Heart left ventricle (tissue), 16 donors: ENCODE measurements at regions not wholly inside any gene's neighbourhood (a gene's known extent, or its start where the extent isn't known, plus 50 kb on each side); places are given as distances from the start of the nearest gene placed in this dataset.

Experiments
- ATAC-seq, 4 donors: fragments of 200-7000 bp; cut with Tn5 transposase; one replicate each; pipeline ENCODE4 v1.9.1; 2020 to 2022; ENCODE audit warnings: moderate library complexity in 4 of 4, mild to moderate bottlenecking in 3 of 4, moderate number of reproducible peaks in 1 of 4
- DNase-seq, 5 donors: peaks; one replicate each; pipeline ENCODE4 v3.0.0-alpha.2; 2020
- H3K27ac ChIP-seq, 12 donors: fragments of 200-600 bp; sonication (generic) in 4 of 12; one replicate each; pipeline versions ENCODE4 v1.5.0 to v1.8.0; 2016 to 2022; ENCODE audit warnings: mild to moderate bottlenecking in 2 of 12
- H3K27me3 ChIP-seq, 9 donors: fragments of 200-600 bp; sonication (generic) in 2 of 9; one replicate each; pipeline versions ENCODE4 v1.5.1 to v1.8.0; 2016 to 2022; ENCODE audit warnings: mild to moderate bottlenecking in 3 of 9
- H3K36me3 ChIP-seq, 9 donors: fragments of 200-600 bp; sonication (generic) in 2 of 9; one replicate each; pipeline versions ENCODE4 v1.5.0 to v1.8.0; 2018 to 2022; ENCODE audit warnings: mild to moderate bottlenecking in 2 of 9
- H3K4me1 ChIP-seq, 12 donors: fragments of 200-600 bp; sonication (generic) in 4 of 12; one replicate each; pipeline versions ENCODE4 v1.5.0 to v1.8.0; 2016 to 2022; ENCODE audit warnings: mild to moderate bottlenecking in 3 of 12
- H3K4me3 ChIP-seq, 12 donors: fragments of 200-600 bp; sonication (generic) in 4 of 12; one replicate each; pipeline versions ENCODE4 v1.5.0 to v1.8.0; 2017 to 2022; ENCODE audit warnings: mild to moderate bottlenecking in 9 of 12, moderate library complexity in 4 of 12
- H3K9me3 ChIP-seq, 12 donors: fragments of 200-600 bp; sonication (generic) in 4 of 12; one replicate each; pipeline versions ENCODE4 v1.5.0 to v1.8.0; 2016 to 2022; ENCODE audit warnings: mild to moderate bottlenecking in 1 of 12
- CTCF ChIP-seq, 12 donors: fragments of 200-600 bp; sonication (generic) in 4 of 12; IDR thresholded peaks; one replicate each; pipeline versions ENCODE4 v1.5.0 to v1.8.0; 2018 to 2022; ENCODE audit warnings: antibody characterized with exemption in 12 of 12, mild to moderate bottlenecking in 5 of 12
- POLR2A ChIP-seq, 2 donors: fragments of 450-650 bp; IDR thresholded peaks; one replicate each; pipeline ENCODE4 v1.6.1; 2017; ENCODE audit warnings: antibody characterized with exemption in 2 of 2, mild to moderate bottlenecking in 2 of 2, moderate library complexity in 2 of 2
- WGBS, 4 donors: extraction: QIAGEN DNeasy Blood & Tissue Kit in 2 of 4; methylation state at CpG; one replicate each; pipeline versions ENCODE4 v1.1.5 to v1.1.7; 2013 to 2018; 5-methylcytosine and 5-hydroxymethylcytosine counted together
- intact Hi-C, 10 donors: fragments of 100-400 bp; cut with DNase I; formaldehyde crosslinking; loops; one replicate each; pipeline versions ENCODE4 v1.11.1 to v1.14.2; 2022
- donor health status: ischemic (EF 13 %, LVEDD 7.1; RV severe dilation, severe dysfunction).
- donor health status: healthy with polysubstance abuse.
- donor health status: DM: no; HTN: yes; CAD: no.
- donor health status: DM: no; HTN: no; CAD: no.
- donor health status: ischemic (EF 25% LVEDD 6.9; RV normal size, moderate dysfunction).
- donor health status: ischemic (EF 25% LVEDD 5.7; RV mildly dilated, moderate dysfunction).
- donor health status: healthy.
- donor health status: DM: yes; HTN: yes; CAD: no.
- donor health status: ischemic (EF 35%, LVEDD 5.7; RV mildly dilated, moderate dysfunction).
- donor health status: nonischemic (EF 11% LVEDD 7.7; RV severe dilation, severe dysfunction).
- donor health status: DM: yes; HTN: yes; CAD: no.
- donor health status: PGD.
- donor health status: ischemic (EF 29% LVEDD 5.4; RV normal size, mild dysfunction).
- donor health status: nonischemic (EF 23%, LVEDD 6.1; RV moderate dilation, normal function).

DNA sequence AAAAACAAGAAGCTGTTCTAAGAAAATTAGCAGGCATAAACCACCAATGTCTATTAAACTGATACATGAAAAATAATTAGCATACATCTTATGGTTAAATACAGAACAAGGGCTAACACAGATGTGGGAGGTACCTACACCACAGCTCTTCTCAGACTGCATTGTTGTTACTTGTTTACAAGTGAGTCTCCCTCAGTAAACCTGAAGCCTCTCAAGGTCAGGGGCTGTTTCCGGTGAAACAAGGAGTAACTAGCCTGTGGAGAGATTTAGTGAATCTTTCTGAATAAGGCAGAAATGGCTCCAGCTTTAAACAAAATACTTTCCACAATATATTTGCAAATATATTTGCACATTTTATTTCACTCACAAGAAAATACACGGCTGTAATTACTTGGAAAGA, 244.0 kb downstream of the FIGN start:
- Histone ChIP-seq H3K9me3 (peaks cover 0 to 4% (median 0%) of the 10 kb centered on the region in 12 donors), H3K27me3 (no peaks in the 10 kb centered on the region), H3K4me1 (peaks cover 0 to 8% (median 2%) of the 10 kb centered on the region in 12 donors), H3K4me3 (no peak overlapping the region), H3K36me3 (no peaks in the 10 kb centered on the region), H3K27ac (no peak overlapping the region)
- intact Hi-C loops: no loop called here
- DNase-seq: no peak
- TF ChIP-seq POLR2A (IDR thresholded peaks at IDR 0.05): no peak
- TF ChIP-seq CTCF (IDR thresholded peaks at IDR 0.05): no peak
- no peak for ATAC-seq
- WGBS, 4 donors: 71 to 84% (median 78%) methylated on average over 2 of the region's 2 CpGs

DNA sequence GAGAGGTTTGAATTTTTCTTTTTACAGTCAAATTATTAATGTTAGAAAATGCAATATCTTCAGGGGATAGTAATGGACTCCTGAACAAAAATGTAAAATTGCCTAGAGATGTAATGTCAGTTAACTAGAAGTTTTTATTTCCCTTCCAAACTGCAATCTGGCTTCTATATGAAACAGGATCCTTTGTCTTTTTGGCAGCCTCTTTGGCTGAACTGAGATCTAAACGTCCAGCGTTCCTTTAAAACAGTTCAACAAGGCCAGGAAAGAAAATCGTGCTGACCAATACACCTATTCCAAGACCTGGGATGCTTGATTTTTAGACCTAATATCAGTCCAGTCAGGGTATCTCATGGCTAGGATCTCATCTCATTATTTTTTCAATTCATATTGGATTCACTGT, 245.5 kb downstream of the FIGN start:
- no peaks in the 10 kb centered on the region for H3K27me3 ChIP-seq
- DNase-seq (no peak), ATAC-seq (no peak)
- no peaks in the 10 kb centered on the region for H3K36me3 ChIP-seq
- intact Hi-C loops: no loop called here
- peaks cover 0 to 8% (median 2%) of the 10 kb centered on the region in 12 donors for H3K4me1 ChIP-seq
- 26 to 35% (median 30%) methylated on average over 3 of the region's 3 CpGs for whole genome bisulfite sequencing, 4 donors
- no peak overlapping the region for H3K27ac ChIP-seq
- H3K4me3 ChIP-seq: no peak overlapping the region
- H3K9me3 ChIP-seq: no peaks in the 10 kb centered on the region
- TF ChIP-seq POLR2A (IDR thresholded peaks at IDR 0.05): no peak
- TF ChIP-seq CTCF (IDR thresholded peaks at IDR 0.05): no peak

- no peak overlapping the region for H3K27ac ChIP-seq
- peaks cover 0 to 5% (median 0%) of the 10 kb centered on the region in 12 donors for H3K9me3 ChIP-seq
- TF ChIP-seq CTCF (IDR thresholded peaks at IDR 0.05) (no peak), POLR2A (IDR thresholded peaks at IDR 0.05) (no peak)
- H3K4me1 ChIP-seq: peaks cover 0 to 3% (median 0%) of the 10 kb centered on the region in 12 donors
- H3K36me3 ChIP-seq: no peaks in the 10 kb centered on the region
- intact Hi-C loops: no loop called here
- no peak for DNase-seq
- no peak overlapping the region for H3K4me3 ChIP-seq
- ATAC-seq: no peak
- H3K27me3 ChIP-seq: no peaks in the 10 kb centered on the region
Observed at GRCh38 chr2:163481515-163481914, 254.3 kb downstream of the FIGN start.

DNA sequence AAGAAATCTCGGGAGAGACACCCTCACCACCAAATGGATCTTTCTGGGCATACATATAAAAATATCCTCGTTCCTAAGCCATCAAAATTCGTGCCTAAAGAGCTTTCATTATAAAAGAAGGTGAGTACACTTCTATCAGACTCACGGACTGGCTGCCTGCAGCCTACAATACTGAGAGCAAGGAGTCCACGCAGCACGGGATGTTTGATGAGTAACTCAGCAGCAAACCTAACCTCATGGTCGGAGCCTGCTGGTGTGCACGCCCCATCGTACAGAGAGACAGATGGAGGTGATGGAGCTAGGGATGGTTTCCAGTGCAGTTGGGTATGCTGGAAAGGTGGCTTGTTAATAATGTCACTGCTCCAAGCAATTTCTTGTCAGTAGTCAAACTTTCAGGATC, 256.2 kb downstream of the FIGN start:
- intact Hi-C loops: loop anchor here in 7 of 10 donors (10.0 kb wide), 5 partner anchors 125 to 585 kb away; partner anchors contain the start of gene FIGN (in 4 of the 7)
- H3K27ac ChIP-seq: no peak overlapping the region
- peaks cover 0 to 5% (median 0%) of the 10 kb centered on the region in 12 donors for H3K9me3 ChIP-seq
- no peaks in the 10 kb centered on the region for H3K36me3 ChIP-seq
- no peak overlapping the region for H3K4me3 ChIP-seq
- DNase-seq: no peak
- 81 to 92% (median 86%) methylated on average over 9 of the region's 9 CpGs for WGBS, 4 donors
- no peak for ATAC-seq
- TF ChIP-seq CTCF (IDR thresholded peaks at IDR 0.05) (no peak), POLR2A (IDR thresholded peaks at IDR 0.05) (no peak)
- H3K27me3 ChIP-seq: no peaks in the 10 kb centered on the region
- H3K4me1 ChIP-seq: peaks cover 0 to 3% (median 0%) of the 10 kb centered on the region in 12 donors
